Adipose tissue (tissue), 3 donors: ENCODE measurements at regions not wholly inside any gene's neighbourhood (a gene's known extent, or its start where the extent isn't known, plus 50 kb on each side); places are given as distances from the start of the nearest gene placed in this dataset.

Experiments
- H3K27ac ChIP-seq: one replicate; pipeline ENCODE4 v1.5.1; 2013; ENCODE audit warnings: low read depth, low read length
- WGBS, 3 donors: extraction: QIAGEN DNeasy Blood & Tissue Kit; methylation state at CpG; one replicate each; pipeline ENCODE4 v1.1.7; 2013; 5-methylcytosine and 5-hydroxymethylcytosine counted together
- donor health status: healthy with polysubstance abuse.
- donor health status: Bipolar disorder and iron deficiency.
- donor health status: healthy.

DNA sequence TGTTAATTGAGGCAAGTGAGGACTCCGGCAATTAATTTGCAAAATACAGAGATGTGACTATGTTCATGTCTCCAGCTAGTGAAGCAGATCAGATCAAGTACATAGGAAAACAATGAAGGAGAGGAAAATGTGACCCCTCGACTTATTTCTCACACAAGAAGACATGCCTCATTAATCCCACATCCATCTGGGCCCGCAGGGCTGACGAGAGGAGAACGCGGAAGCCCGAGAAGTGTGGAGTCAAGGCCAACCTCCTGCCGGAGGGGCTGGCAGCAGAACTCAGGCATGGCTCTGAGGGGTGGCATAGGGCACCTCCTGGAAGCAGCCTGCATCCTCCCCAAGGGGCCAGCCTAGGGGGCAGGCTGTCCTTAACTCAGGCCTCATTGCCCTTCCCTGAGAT lies 54.4 kb downstream of the ZNF503 start:
- H3K27ac ChIP-seq: no peak overlapping the region
- 74 to 80% (median 74%) methylated on average over 8 of the region's 8 CpGs for WGBS, 3 donors

DNA sequence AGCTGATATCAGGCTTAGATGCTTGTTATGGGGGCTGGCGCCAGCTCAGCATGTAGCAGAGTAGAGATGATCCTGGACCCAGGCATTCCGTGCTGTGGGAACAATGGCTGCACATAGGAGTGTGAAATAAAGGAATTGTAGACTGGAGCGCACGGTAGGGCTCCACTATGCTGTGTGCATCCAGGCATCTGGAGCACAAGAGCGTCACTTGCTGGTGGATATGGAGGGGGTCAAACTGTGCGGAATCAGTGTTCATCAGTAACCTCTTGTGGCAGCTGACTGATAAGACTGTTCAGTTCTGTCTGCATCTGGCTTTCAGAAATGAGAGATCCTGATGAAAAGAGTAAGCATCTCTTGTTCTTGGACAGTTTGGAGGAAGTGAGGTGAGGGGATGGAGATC lies 55.8 kb downstream of the ZNF503 start:
- 93 to 95% (median 95%) methylated on average over 6 of the region's 6 CpGs for WGBS, 3 donors

DNA sequence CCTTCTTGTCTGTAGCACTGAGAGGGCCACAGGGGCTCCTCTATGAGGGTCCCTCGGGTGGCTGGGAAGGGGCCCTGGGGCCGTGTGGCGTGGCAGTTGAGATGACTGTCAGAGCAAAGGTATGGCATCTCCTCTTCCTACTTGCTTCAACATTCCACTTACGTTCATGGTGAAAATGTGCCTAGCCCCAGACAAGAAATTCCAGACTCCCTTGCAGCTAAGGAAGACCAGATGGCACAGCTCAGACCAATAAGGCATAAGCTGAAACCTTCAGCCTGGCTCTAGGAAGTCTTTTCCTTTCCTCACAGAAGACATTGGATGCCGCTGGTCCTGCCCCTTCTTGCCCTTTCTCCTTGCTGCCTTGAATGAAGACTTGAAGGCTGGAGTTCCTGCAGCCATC lies 57.4 kb downstream of the ZNF503 start:
- 78 to 97% (median 87%) methylated on average over 5 of the region's 5 CpGs for WGBS, 3 donors
- no peak overlapping the region for H3K27ac ChIP-seq

More for the DNA sequence above, 55.8 kb downstream of the ZNF503 start:
- H3K27ac ChIP-seq: no peak overlapping the region

DNA sequence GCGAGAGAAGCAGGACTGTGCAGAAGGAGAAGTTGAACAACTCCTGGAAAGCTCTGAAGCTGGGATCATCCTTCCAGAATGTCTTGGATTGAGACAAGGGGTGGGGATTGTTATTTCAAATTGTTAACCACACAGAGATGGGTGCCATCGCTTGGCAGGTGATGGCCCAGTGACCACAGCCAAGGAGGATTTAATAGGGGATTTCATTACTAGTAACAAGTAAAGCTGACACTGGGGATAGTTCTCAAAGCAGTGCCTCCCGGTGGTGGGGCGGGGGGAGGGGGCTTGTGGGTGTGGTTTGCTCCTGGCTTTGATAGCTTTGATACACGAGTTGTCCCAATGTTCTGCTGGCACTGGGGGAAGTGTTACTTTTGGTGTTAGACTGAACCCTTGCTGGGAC lies 59.2 kb downstream of the ZNF503 start:
- no peak overlapping the region for H3K27ac ChIP-seq
- 68 to 81% (median 72%) methylated on average over 5 of the region's 5 CpGs for WGBS, 3 donors

DNA sequence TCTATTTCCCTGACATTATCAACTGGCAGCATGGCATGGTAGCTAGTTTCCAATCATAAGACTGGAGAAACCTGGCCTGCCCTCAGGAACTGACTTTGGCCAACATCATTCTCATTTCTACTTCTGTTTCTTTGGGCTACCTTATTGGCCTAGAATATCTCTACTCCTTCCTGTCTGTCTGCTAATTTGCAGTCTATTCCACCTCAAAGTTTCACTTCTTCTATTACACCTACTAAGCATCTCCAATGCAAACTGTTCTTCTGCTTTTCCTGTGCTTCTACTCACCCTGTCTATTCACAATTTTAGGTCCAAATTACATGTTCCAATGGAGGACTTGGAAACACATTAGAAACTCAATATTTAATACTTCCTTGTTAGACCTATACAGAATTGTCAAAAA lies 65.6 kb downstream of the ZNF503 start:
- H3K27ac ChIP-seq: no peak overlapping the region

DNA sequence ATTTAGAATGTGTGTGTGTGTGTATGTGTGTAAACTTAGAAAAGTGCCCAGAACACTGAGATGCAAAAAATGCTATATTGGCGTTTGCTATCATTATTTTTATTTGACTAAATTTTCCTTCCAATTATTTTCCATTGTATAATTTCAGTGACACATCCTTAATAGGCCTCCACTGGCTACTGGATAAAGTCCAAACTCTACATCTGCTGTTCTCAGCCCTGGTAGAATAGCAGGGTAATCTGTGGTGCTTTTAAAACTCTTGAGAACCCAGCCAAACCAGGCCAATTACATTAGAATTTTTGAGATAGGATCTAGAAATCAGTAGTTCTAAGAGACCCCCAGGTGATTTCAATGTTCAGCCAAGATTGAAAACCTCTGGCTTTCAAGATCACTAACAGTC lies 66.4 kb downstream of the ZNF503 start:
- no peak overlapping the region for H3K27ac ChIP-seq
- 25 to 74% (median 62%) methylated on average over 1 of the region's 1 CpG for WGBS, 3 donors

DNA sequence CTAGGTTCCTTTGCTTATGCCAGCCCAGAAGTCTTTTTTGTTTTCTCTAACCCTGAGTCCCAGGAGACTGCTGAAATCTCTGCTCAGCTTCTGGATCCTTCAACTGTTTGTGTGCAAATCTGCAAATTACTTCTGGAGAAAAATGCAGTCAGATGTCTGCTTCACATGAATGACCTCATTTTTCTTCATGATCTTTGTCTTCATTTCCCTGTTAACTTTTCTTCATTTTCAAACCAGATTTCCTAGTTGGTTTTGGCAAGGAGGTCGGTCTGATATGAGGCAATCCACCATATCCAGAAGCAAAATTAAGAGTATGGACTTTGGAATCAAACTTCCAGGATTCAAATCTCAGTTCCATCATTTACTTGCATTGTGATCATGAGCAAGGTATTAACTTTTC lies 66.8 kb downstream of the ZNF503 start:
- WGBS, 3 donors: 23 to 55% (median 50%) methylated on average over 1 of the region's 1 CpG
- H3K27ac ChIP-seq: no peak overlapping the region

DNA sequence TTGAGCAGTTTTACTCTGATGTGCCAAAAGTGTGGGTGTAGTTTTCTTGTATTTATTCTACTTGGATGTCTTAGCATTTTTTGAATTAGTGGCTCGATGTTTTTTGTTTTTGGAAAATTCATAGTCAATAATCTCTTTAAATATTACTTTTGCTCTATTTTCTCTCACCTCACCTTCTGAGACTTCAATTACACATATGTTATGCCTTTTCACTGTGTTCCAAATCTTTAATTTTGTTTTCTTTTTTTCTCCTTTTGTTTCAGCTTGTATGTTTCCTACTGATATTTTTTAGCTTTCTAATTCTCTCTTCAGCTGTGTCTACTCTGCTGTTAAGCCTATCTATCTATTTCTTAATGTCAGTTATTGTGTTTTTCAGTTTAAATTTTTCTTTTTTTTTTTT lies 69.5 kb downstream of the ZNF503 start:
- WGBS, 3 donors: 87 to 94% (median 94%) methylated on average over 1 of the region's 1 CpG
- H3K27ac ChIP-seq: no peak overlapping the region

DNA sequence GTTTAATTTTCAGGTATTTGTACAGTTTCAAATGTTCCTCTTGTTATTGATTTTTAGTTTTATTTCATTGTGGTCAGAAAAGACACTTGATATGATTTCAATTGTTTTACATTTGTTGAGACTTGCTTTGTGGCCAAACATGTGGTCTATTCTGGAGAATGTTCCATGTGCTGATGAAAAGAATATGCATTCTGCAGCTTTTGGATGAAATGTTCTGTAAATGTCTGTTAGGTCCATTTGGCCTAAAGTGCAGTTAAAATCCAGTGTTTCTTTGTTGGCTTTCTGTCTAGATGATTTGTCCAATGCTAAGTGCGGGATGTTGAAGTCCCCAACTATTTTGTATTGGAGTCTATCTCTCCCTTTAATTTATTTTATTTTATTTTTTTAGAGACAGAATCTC lies 70.5 kb downstream of the ZNF503 start:
- no peak overlapping the region for H3K27ac ChIP-seq
- 82 to 100% (median 95%) methylated on average over 1 of the region's 1 CpG for WGBS, 3 donors

DNA sequence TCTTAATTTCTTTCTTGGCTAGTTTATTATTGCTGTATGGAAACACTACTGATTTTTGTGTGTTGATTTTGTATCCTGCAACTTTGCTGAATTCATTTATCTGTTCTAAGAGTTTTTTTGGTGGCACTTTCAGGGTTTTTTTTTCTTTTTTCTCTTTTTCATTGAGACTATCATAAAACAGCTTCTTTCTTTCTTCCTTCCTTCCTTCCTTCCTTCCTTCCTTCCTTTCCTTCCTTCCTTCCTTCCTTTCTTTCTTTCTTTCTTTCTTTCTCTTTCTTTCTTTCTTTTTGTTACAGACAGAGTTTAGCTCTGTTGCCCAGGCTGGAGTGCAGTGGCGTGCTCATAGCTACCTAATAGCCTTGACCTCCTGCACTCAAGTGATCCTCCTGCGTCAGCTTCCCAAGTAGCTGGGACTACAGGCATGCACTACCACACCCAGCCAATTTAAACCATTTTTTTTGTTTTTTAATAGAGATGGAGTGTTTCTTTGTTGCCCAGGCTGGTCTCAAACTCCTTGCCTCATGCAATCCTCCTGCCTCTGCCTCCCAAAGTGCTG lies 72.3 kb downstream of the ZNF503 start:
- H3K27ac ChIP-seq: no peak overlapping the region
- WGBS, 3 donors: 75 to 91% (median 79%) methylated on average over 2 of the region's 2 CpGs

DNA sequence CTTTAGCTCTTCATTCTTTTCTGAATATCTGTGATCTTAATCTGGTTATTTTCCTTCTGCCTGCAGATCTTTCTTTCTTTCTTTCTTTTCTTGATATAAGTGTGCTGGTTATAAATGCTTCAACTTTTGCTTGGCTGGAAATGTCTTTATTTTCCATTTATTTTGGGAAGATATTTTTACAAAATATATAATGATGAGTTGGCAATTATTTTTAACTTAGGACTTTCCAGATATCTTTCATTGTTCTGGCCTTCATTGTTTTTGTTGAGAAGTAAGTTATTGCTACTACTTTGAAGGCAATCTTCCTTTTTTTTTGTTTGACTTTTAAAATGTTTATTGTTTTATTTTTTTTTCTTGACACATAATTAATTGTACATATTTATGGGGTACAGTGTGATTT lies 75.3 kb downstream of the ZNF503 start:
- H3K27ac ChIP-seq: no peak overlapping the region

DNA sequence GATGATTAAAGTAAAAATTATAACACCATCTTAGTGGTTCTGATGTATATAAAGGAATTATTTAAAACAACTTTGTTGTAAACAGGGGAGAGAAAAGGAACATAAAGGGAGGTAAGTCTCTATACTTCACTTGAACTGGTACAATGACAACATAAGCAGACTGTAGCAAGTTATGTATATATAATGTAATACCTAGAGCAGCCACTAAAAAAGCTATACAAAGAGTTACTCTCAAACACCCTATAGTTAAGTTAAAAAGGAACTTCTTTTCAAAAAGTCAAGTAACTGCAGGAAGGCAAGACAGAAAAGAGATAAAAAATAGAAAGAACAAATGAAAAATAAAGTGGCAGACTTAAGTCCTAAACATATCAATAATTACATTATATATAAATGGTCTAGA lies 82.3 kb downstream of the ZNF503 start:
- no peak overlapping the region for H3K27ac ChIP-seq

DNA sequence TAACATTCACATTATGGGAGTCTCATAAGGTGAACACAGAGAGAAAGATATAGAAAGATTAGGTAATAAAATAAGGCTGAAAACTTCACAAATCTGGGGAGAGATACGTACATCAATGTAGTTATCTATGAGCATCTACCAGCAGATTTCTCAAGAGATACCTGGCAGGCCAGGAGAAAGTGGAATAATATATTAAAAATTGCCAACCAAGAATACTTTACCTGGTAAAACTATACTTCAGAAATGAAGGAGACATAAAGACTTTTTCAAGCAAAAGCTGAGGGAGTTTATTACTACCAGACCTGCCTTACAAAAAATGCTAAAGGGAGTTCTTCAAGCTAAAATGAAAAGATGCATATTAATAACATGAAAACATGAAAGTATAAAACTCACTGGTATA lies 78.8 kb upstream of the COMTD1 start:
- 94% methylated on average over 1 of the region's 1 CpG for WGBS, 3 donors
- no peak overlapping the region for H3K27ac ChIP-seq

DNA sequence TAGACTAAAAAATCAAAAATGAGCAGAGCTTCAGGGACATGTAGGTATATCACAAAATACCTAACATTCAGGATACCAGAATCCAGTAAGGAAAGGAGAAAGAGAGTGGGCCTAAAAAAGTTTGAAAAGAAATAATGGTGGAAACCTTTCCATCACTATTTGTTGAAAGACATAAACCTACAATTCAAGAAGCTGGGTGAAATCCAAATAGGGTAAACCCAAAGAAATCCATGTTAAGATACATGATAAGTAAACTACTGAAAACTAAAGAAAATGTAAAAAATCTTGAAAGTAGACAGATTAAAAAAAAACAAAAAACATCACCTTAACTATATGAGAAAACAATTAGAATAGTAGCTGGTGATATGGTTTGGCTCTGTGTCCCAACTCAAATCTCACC lies 76.7 kb upstream of the COMTD1 start:
- no peak overlapping the region for H3K27ac ChIP-seq

DNA sequence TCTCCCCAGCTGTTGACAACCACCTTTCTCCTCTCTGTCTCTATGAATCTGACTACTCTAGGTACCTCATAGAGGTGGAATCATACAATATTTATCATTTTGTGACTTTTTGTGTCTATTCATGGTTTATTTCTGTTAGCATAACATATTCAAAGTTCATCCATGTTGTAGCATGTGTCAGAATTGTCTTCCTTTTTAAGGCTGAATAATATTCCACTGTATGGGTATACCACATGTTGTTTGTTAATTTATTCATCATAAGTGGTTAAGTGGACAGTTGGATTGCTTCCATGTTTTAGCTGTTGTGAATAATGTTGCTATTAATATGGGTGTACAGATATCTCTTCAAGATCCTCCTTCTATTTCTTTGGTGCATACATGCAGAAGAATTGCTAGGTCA lies 69.9 kb upstream of the COMTD1 start:
- no peak overlapping the region for H3K27ac ChIP-seq

DNA sequence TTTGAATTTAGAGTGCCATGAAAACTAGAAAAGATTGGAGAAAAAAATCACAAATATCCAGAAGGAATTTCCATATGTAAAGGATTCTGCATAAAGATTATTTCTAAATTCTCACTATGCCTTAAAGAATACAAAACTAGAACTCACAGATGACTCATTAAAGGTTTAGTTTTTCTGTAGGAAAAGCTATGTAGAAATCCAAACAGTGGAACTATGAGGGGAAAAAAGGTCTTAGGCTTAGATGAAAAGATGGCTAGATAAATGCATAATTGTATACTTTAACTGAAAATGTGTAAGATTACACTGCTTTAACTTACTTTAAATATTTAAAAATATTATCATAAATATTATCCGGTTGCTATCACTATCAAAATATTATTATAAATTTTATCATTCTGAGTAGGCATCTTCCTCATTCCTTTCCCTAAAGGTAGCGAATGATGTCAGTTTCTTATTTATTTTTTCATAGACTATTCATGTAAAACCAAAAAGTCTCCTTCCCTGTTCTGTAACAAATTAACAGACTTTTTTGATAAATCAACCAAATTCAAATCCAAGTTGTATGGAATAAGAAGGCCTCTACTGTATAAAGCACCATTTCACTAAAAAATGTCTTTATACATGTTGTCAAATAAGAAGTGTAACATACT lies 69.1 kb upstream of the COMTD1 start:
- 67 to 97% (median 90%) methylated on average over 2 of the region's 2 CpGs for WGBS, 3 donors
- H3K27ac ChIP-seq: no peak overlapping the region

DNA sequence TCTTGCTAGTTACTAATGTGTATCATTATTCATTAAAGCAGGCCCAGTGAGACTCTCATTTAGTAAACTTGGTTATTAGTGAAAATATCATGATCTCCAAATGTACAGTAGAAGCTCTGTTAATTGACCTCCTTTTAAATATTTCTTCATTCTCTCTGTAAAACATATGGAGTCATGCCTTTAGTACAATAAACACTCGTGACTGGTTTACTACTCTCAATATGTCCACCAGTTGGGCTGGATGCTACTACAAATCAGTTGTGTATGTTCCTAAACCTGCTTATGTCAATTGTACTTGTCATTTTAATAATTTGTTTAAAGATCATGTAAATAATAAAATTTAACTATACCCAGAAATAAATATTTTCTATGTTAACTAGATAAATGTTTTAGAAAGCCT lies 68.6 kb upstream of the COMTD1 start:
- no peak overlapping the region for H3K27ac ChIP-seq
- 87 to 95% (median 90%) methylated on average over 1 of the region's 1 CpG for WGBS, 3 donors

DNA sequence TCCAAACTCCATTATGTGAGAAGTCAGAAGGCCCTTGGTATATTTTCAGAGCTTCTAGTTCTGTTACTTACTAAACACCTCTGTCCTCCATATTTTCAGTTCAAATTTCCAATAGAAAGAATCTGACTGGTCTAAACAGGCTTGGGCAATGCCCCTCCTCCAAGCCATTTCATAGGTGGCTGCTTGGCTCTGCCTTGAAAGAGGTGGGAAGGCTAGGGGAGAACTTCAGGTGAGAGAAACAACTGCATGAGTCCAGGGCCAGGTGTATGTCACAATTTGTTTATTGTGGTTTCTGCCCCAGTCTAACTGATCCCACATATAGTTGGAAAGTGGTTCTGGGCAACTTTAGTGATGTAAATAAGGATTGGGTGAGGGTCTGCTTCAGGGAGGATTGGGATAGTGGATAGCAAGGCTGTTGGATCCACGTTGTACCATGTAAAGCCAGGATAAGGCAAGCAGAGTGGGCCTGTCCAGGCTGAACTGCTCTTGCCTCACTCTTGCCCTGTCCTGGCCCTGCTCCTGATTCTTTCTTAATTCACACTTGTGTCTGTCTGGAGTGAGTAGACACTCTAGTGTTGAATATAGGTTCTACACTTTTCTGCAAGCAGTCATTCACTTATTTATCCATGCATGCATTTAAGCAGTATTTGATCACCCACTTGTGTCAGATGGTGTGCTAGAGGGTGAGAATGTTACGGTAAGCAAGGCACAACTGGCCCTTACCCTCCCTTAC lies 67.5 kb upstream of the COMTD1 start:
- H3K27ac ChIP-seq: no peak overlapping the region
- WGBS, 3 donors: 85 to 89% (median 87%) methylated on average over 2 of the region's 2 CpGs

DNA sequence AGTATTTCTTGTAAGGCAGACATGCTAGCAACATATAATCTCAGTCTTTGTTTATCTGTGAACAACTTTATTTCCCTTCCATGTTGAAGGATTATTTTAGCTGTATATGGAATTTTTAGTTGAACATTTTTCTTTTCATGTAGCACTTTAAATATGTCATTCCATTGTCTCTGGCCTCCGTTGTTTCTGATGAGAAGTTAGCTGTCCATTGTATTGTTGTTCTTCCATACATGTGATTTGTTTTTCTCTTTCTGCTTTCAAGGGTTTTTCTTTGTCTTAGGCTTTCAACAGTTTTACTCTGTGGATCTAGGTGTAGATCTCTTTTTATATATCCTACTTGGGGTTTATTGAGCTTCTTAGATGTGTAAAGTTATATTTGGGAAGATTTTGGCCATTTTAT lies 66.3 kb upstream of the COMTD1 start:
- 86 to 89% (median 87%) methylated on average over 1 of the region's 1 CpG for WGBS, 3 donors
- H3K27ac ChIP-seq: no peak overlapping the region

DNA sequence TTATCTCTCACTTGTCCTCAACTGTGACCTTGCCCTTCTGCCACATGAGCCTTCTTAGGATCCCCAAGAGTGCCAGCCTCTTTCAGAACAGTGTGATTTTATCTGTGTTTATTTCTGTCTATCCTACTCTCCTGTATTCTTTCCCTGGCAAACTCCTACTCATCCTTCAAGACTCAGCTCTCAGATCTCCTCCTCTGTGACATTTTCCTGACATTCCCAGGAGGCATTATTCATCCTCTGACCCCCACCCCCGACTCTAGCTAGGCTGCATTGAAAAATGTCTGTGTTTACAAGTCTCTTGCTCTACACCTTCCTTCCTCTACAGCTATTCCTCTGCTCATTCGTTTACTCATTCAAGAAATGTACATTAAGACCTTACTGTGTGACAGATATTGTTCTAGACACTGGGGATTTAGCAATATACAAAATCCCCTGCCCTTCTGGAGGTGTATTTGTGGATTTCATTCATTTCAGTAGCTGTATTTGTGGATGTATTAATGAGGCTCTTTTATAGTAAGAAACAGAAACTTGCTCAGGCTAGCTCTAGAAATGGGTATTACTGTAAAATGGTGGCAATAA lies 61.4 kb upstream of the COMTD1 start:
- H3K27ac ChIP-seq: no peak overlapping the region

More for the DNA sequence above, 61.4 kb upstream of the COMTD1 start:
- WGBS, 3 donors: 35 to 52% (median 48%) methylated on average over 2 of the region's 2 CpGs
